Heart right ventricle (tissue), 16 donors: ENCODE measurements at regions not wholly inside any gene's neighbourhood (a gene's known extent, or its start where the extent isn't known, plus 50 kb on each side); places are given as distances from the start of the nearest gene placed in this dataset.

Experiments
- ATAC-seq, 8 donors: fragments of 200-7000 bp; cut with Tn5 transposase; one replicate each; pipeline ENCODE4 v1.9.1; 2020; ENCODE audit warnings: mild to moderate bottlenecking in 8 of 8, moderate library complexity in 8 of 8, moderate number of reproducible peaks in 1 of 8
- DNase-seq, 2 donors: peaks; one replicate each; pipeline ENCODE4 v3.0.0-alpha.2; 2020
- H3K27ac ChIP-seq, 10 donors: fragments of 200-600 bp; sonication (generic) in 2 of 10; one replicate each; pipeline versions ENCODE4 v1.5.0 to v1.8.0; 2020 to 2022; ENCODE audit warnings: mild to moderate bottlenecking in 3 of 10
- H3K27me3 ChIP-seq, 7 donors: fragments of 200-600 bp; one replicate each; pipeline ENCODE4 v1.8.0; 2021 to 2022; ENCODE audit warnings: mild to moderate bottlenecking in 2 of 7
- H3K36me3 ChIP-seq, 9 donors: fragments of 200-600 bp; sonication (generic) in 1 of 9; one replicate each; pipeline versions ENCODE4 v1.5.0 to v1.8.0; 2020 to 2022; ENCODE audit warnings: mild to moderate bottlenecking in 2 of 9
- H3K4me1 ChIP-seq, 9 donors: fragments of 200-600 bp; sonication (generic) in 1 of 9; one replicate each; pipeline versions ENCODE4 v1.5.0 to v1.8.0; 2020 to 2022; ENCODE audit warnings: mild to moderate bottlenecking in 4 of 9
- H3K4me3 ChIP-seq, 10 donors: fragments of 200-600 bp; sonication (generic) in 2 of 10; one replicate each; pipeline versions ENCODE4 v1.5.0 to v1.8.0; 2020 to 2022; ENCODE audit warnings: mild to moderate bottlenecking in 7 of 10, moderate library complexity in 2 of 10
- H3K9me3 ChIP-seq, 11 donors: fragments of 200-600 bp in 10 of 11; sonication (generic) in 2 of 11; one replicate each; pipeline versions ENCODE4 v1.5.0 to v1.8.0; 2013 to 2022; ENCODE audit warnings: mild to moderate bottlenecking in 2 of 11, control low read depth in 1 of 11, moderate library complexity in 1 of 11
- WGBS, 2 donors: extraction: QIAGEN DNeasy Blood & Tissue Kit; methylation state at CpG; one replicate each; pipeline ENCODE4 v1.1.7; 2013; ENCODE audit warnings: inconsistent platforms in 1 of 2; 5-methylcytosine and 5-hydroxymethylcytosine counted together
- intact Hi-C, 10 donors: fragments of 100-400 bp; cut with DNase I; formaldehyde crosslinking; loops; one replicate each; pipeline versions ENCODE4 v1.11.1 to v1.14.2; 2022
- TF ChIP-seq, protein P1 (sequence below), 9 donors: fragments of 200-600 bp; sonication (generic) in 2 of 9; IDR thresholded peaks; one replicate each; pipeline versions ENCODE4 v1.5.0 to v1.8.0; 2021 to 2022; ENCODE audit warnings: antibody characterized with exemption in 9 of 9, mild to moderate bottlenecking in 5 of 9, moderate library complexity in 1 of 9
- donor health status: Arrhythmogenic right ventricular cardiomyopathy.
- donor health status: ischemic (EF 13 %, LVEDD 7.1; RV severe dilation, severe dysfunction).
- donor health status: healthy with polysubstance abuse.
- donor health status: DM: no; HTN: yes; CAD: no.
- donor health status: DM: no; HTN: no; CAD: no.
- donor health status: ischemic (EF 25% LVEDD 6.9; RV normal size, moderate dysfunction).
- donor health status: ischemic (EF 25% LVEDD 5.7; RV mildly dilated, moderate dysfunction).
- donor health status: healthy.
- donor health status: DM: yes; HTN: yes; CAD: no.
- donor health status: Ischemic cardiomyopathy.
- donor health status: ischemic (EF 35%, LVEDD 5.7; RV mildly dilated, moderate dysfunction).
- donor health status: nonischemic (EF 11% LVEDD 7.7; RV severe dilation, severe dysfunction).
- donor health status: DM: yes; HTN: yes; CAD: no.
- donor health status: PGD.
- donor health status: ischemic (EF 29% LVEDD 5.4; RV normal size, mild dysfunction).
- donor health status: nonischemic (EF 23%, LVEDD 6.1; RV moderate dilation, normal function).

GRCh38 chr12:126869644-126870043 is 1397.3 kb upstream of the TMEM132C start:
- Histone ChIP-seq H3K27me3 (peaks cover 0 to 7% (median 0%) of the 10 kb centered on the region in 7 donors), H3K27ac (no peak overlapping the region), H3K9me3 (no peaks in the 10 kb centered on the region), H3K36me3 (no peaks in the 10 kb centered on the region), H3K4me3 (no peak overlapping the region), H3K4me1 (no peaks in the 10 kb centered on the region)
- TF ChIP-seq, protein P1, sequence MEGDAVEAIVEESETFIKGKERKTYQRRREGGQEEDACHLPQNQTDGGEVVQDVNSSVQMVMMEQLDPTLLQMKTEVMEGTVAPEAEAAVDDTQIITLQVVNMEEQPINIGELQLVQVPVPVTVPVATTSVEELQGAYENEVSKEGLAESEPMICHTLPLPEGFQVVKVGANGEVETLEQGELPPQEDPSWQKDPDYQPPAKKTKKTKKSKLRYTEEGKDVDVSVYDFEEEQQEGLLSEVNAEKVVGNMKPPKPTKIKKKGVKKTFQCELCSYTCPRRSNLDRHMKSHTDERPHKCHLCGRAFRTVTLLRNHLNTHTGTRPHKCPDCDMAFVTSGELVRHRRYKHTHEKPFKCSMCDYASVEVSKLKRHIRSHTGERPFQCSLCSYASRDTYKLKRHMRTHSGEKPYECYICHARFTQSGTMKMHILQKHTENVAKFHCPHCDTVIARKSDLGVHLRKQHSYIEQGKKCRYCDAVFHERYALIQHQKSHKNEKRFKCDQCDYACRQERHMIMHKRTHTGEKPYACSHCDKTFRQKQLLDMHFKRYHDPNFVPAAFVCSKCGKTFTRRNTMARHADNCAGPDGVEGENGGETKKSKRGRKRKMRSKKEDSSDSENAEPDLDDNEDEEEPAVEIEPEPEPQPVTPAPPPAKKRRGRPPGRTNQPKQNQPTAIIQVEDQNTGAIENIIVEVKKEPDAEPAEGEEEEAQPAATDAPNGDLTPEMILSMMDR (IDR thresholded peaks at IDR 0.05), result no peak
- intact Hi-C loops, result loop anchor here in 8 of 10 donors (2.0 to 10.0 kb wide), 8 partner anchors 85 to 1687 kb away; partner anchors contain the start of gene TMEM132B (in 3 of the 8)
- ATAC-seq, result no peak
- no peak for DNase-seq
- 45 to 53% methylated on average over 2 of the region's 2 CpGs for WGBS, 2 donors

GRCh38 chr12:126873701-126874100 is 1393.3 kb upstream of the TMEM132C start:
- ATAC-seq (no peak), DNase-seq (no peak)
- Histone ChIP-seq H3K27ac (no peak overlapping the region), H3K4me3 (no peak overlapping the region), H3K36me3 (no peaks in the 10 kb centered on the region), H3K9me3 (no peaks in the 10 kb centered on the region), H3K27me3 (peaks cover 0 to 12% (median 0%) of the 10 kb centered on the region in 7 donors), H3K4me1 (no peaks in the 10 kb centered on the region)
- intact Hi-C loops, result loop anchor here in 8 of 10 donors (5.0 to 10.0 kb wide), 7 partner anchors 89 to 1691 kb away; partner anchors contain the start of gene TMEM132B (in 3 of the 8)
- 72 to 80% methylated on average over 5 of the region's 5 CpGs for WGBS, 2 donors
- TF ChIP-seq, protein P1 (IDR thresholded peaks at IDR 0.05), result no peak

- Histone ChIP-seq H3K9me3 (no peaks in the 10 kb centered on the region), H3K36me3 (no peaks in the 10 kb centered on the region), H3K27me3 (peaks cover 0 to 12% (median 0%) of the 10 kb centered on the region in 7 donors), H3K27ac (no peak overlapping the region), H3K4me3 (no peak overlapping the region), H3K4me1 (no peaks in the 10 kb centered on the region)
- intact Hi-C loops, result loop anchor here in 8 of 10 donors (5.0 to 10.0 kb wide), 7 partner anchors 90 to 1692 kb away; partner anchors contain the start of gene TMEM132B (in 3 of the 8)
- ATAC-seq (peak in 7 of 8 donors; percentile 38 to 83 (median 64)), DNase-seq (peak; percentile 43 to 52)
- TF ChIP-seq, protein P1 (IDR thresholded peaks at IDR 0.05), result peak; percentile 69 to 92 (median 88)
- 24 to 25% methylated on average over 8 of the region's 8 CpGs for WGBS, 2 donors
Observed at GRCh38 chr12:126874427-126875026, 1392.4 kb upstream of the TMEM132C start.

DNA sequence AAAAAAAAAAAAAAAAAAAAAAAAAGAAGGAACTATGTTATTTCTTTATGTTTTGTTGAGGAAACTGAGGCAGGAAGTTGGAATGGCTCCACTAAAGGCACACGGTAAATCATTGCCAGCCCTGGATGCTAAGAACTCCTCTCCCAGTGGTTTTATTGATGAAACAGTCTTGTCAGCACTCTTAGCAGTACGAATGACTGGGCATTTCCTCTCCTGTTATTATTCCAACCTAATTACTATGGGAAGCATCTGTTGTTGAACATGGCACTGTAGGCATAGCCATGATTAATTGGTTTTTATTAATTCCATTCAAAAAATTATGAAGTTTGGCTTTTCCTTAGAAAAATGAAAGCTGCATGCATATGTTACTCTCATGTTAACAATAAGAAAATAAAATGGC is 1387.1 kb upstream of the TMEM132C start:
- ATAC-seq, result no peak
- Histone ChIP-seq H3K36me3 (no peaks in the 10 kb centered on the region), H3K27ac (no peak overlapping the region), H3K4me1 (no peaks in the 10 kb centered on the region), H3K4me3 (no peak overlapping the region), H3K27me3 (peaks cover 0 to 6% (median 0%) of the 10 kb centered on the region in 7 donors), H3K9me3 (no peaks in the 10 kb centered on the region)
- 59 to 68% methylated on average over 2 of the region's 2 CpGs for WGBS, 2 donors
- intact Hi-C loops, result loop anchor here in 5 of 10 donors (10.0 kb wide), 4 partner anchors 95 to 1695 kb away; partner anchors contain the start of gene TMEM132B (in 3 of the 5)
- no peak for DNase-seq
- TF ChIP-seq, protein P1 (IDR thresholded peaks at IDR 0.05), result no peak
